ENCODE measurements at regions not wholly inside any gene's neighbourhood (a gene's known extent, or its start where the extent isn't known, plus 50 kb on each side); places are given as distances from the start of the nearest gene placed in this dataset.

GRCh38 chr12:126776026-126776655, 1490.8 kb upstream of the TMEM132C start:
- no peaks in the 10 kb centered on the region for H3K9me3 ChIP-seq (ENCODE audit: low read length)
- H3K79me2 ChIP-seq (replicated peaks; ENCODE audit: insufficient read depth, low read length) = no peaks in the 10 kb centered on the region
- no peaks in the 10 kb centered on the region for H3K36me3 ChIP-seq (ENCODE audit: insufficient read depth, low read length)
- no peak for TF ChIP-seq POLR2AphosphoS5 (IDR thresholded peaks at IDR 0.05)
- TF ChIP-seq REST (IDR thresholded peaks at IDR 0.05; ENCODE audit: borderline replicate concordance) = no peak
- TF ChIP-seq RAD21 (conservative IDR thresholded peaks at IDR 0.05) = no peak
- TF ChIP-seq EP300 (conservative IDR thresholded peaks at IDR 0.05; ENCODE audit: poor library complexity, severe bottlenecking) = no peak
- TF ChIP-seq EZH2 (IDR thresholded peaks at IDR 0.05; ENCODE audit: borderline replicate concordance, insufficient read depth, low read length, poor library complexity, severe bottlenecking) = no peak
- no peak for TF ChIP-seq CTCF (IDR thresholded peaks at IDR 0.05; ENCODE audit: poor library complexity, severe bottlenecking)
- no peak for TF ChIP-seq SMC3 (conservative IDR thresholded peaks at IDR 0.05; ENCODE audit: poor library complexity)
- no peak for TF ChIP-seq MXI1 (conservative IDR thresholded peaks at IDR 0.05; ENCODE audit: poor library complexity, severe bottlenecking)
- no peak for TF ChIP-seq TAF1 (IDR thresholded peaks at IDR 0.05; ENCODE audit: low read depth)
- no peaks in the 10 kb centered on the region for H4K20me1 ChIP-seq (ENCODE audit: insufficient read depth)
- H2AFZ ChIP-seq (ENCODE audit: low read depth, low read length) = no peak overlapping the region
- H3K27me3 ChIP-seq (ENCODE audit: insufficient read depth, low read depth, low read length) = no peaks in the 10 kb centered on the region
- H3K4me2 ChIP-seq (ENCODE audit: low read length) = no peak overlapping the region
- H3F3A ChIP-seq (ENCODE audit: insufficient read depth, low read length, poor library complexity, severe bottlenecking) = no peaks in the 10 kb centered on the region
- no peak overlapping the region for H3K27ac ChIP-seq (ENCODE audit: low read length)
- no peak overlapping the region for H3K4me3 ChIP-seq (ENCODE audit: low read length)
- H3K9me2 ChIP-seq (ENCODE audit: insufficient read depth, low read length) = no peaks in the 10 kb centered on the region
- H3K9ac ChIP-seq (ENCODE audit: low read length) = no peak overlapping the region

GRCh38 chr12:126780343-126780742, 1486.6 kb upstream of the TMEM132C start:
- Histone ChIP-seq H3K9me3 (ENCODE audit: low read length) (no peaks in the 10 kb centered on the region), H3K9ac (ENCODE audit: low read length) (no peak overlapping the region), H3K79me2 (replicated peaks; ENCODE audit: insufficient read depth, low read length) (no peaks in the 10 kb centered on the region), H4K20me1 (ENCODE audit: insufficient read depth) (no peaks in the 10 kb centered on the region), H3F3A (ENCODE audit: insufficient read depth, low read length, poor library complexity, severe bottlenecking) (no peaks in the 10 kb centered on the region), H3K4me3 (ENCODE audit: low read length) (no peak overlapping the region), H3K27me3 (ENCODE audit: insufficient read depth, low read depth, low read length) (no peaks in the 10 kb centered on the region), H3K36me3 (ENCODE audit: insufficient read depth, low read length) (no peaks in the 10 kb centered on the region), H3K9me2 (ENCODE audit: insufficient read depth, low read length) (no peaks in the 10 kb centered on the region), H3K27ac (ENCODE audit: low read length) (no peak overlapping the region), H2AFZ (ENCODE audit: low read depth, low read length) (no peak overlapping the region), H3K4me2 (ENCODE audit: low read length) (no peak overlapping the region)
- no peak for TF ChIP-seq EZH2 (IDR thresholded peaks at IDR 0.05; ENCODE audit: borderline replicate concordance, insufficient read depth, low read length, poor library complexity, severe bottlenecking)
- TF ChIP-seq REST (IDR thresholded peaks at IDR 0.05; ENCODE audit: borderline replicate concordance) = no peak
- TF ChIP-seq RAD21 (conservative IDR thresholded peaks at IDR 0.05) = no peak
- no peak for TF ChIP-seq MXI1 (conservative IDR thresholded peaks at IDR 0.05; ENCODE audit: poor library complexity, severe bottlenecking)
- no peak for TF ChIP-seq EP300 (conservative IDR thresholded peaks at IDR 0.05; ENCODE audit: poor library complexity, severe bottlenecking)
- TF ChIP-seq POLR2AphosphoS5 (IDR thresholded peaks at IDR 0.05) = no peak
- no peak for TF ChIP-seq SMC3 (conservative IDR thresholded peaks at IDR 0.05; ENCODE audit: poor library complexity)
- no peak for TF ChIP-seq CTCF (IDR thresholded peaks at IDR 0.05; ENCODE audit: poor library complexity, severe bottlenecking)
- TF ChIP-seq TAF1 (IDR thresholded peaks at IDR 0.05; ENCODE audit: low read depth) = no peak
